ENCODE measurements at regions not wholly inside any gene's neighbourhood (a gene's known extent, or its start where the extent isn't known, plus 50 kb on each side); places are given as distances from the start of the nearest gene placed in this dataset.

- TF ChIP-seq CTCF (conservative IDR thresholded peaks at IDR 0.05; ENCODE audit: low read length) (no peak), EZH2phosphoT487 (IDR thresholded peaks at IDR 0.05; ENCODE audit: borderline replicate concordance) (no peak)
These were observed 234.2 kb downstream of the ASXL3 start for GRCh38 chr18:33812186-33812585.

Measured in Loucy (cell line).